Smooth muscle cell (in vitro differentiated cells): ENCODE measurements at regions not wholly inside any gene's neighbourhood (a gene's known extent, or its start where the extent isn't known, plus 50 kb on each side); places are given as distances from the start of the nearest gene placed in this dataset.

Experiments
- DNase-seq: peaks from one replicate; lab custom pipeline; 2025; ENCODE audit not compliant: unreplicated experiment; lab: John Stamatoyannopoulos, UW
- H2AFZ ChIP-seq: fragments of 200-600 bp; sonication (generic); 2 replicates; pipeline ENCODE4 v1.6.0; 2016; ENCODE audit warnings: antibody characterized with exemption, low read depth, mild to moderate bottlenecking
- H3F3A ChIP-seq: fragments of 200-600 bp; sonication (generic); 2 replicates; pipeline ENCODE4 v1.6.0; 2017; ENCODE audit warnings: antibody characterized with exemption, low read depth
- H3K27ac ChIP-seq: fragments of 200-600 bp; sonication (generic); 2 replicates; pipeline ENCODE4 v1.5.1; 2016; ENCODE audit warnings: low read depth, mild to moderate bottlenecking
- H3K27me3 ChIP-seq: fragments of 200-600 bp; sonication (generic); 2 replicates; pipeline ENCODE4 v1.6.1; 2016; ENCODE audit warnings: low read depth, mild to moderate bottlenecking
- H3K36me3 ChIP-seq: fragments of 200-600 bp; sonication (generic); 2 replicates; pipeline ENCODE4 v1.5.1; 2016; ENCODE audit warnings: low read depth
- H3K4me1 ChIP-seq: fragments of 200-600 bp; sonication (generic); 2 replicates; pipeline ENCODE4 v1.5.1; 2016; ENCODE audit warnings: low read depth
- H3K4me2 ChIP-seq: fragments of 200-600 bp; sonication (generic); 2 replicates; pipeline ENCODE4 v1.6.0; 2016; ENCODE audit warnings: mild to moderate bottlenecking
- H3K4me3 ChIP-seq: fragments of 200-600 bp; sonication (generic); 2 replicates; pipeline ENCODE4 v1.5.1; 2016; ENCODE audit warnings: mild to moderate bottlenecking
- H3K79me2 ChIP-seq: fragments of 200-600 bp; sonication (generic); 2 replicates; pipeline ENCODE4 v1.6.0; 2016; ENCODE audit warnings: low read depth, mild to moderate bottlenecking
- H3K9ac ChIP-seq: fragments of 200-600 bp; sonication (generic); 2 replicates; pipeline ENCODE4 v1.6.0; 2016; ENCODE audit warnings: low read depth
- H3K9me3 ChIP-seq: fragments of 200-600 bp; sonication (generic); replicated peaks from 2 replicates; pipeline ENCODE4 v1.5.1; 2016; ENCODE audit warnings: low read depth
- H4K20me1 ChIP-seq: fragments of 200-600 bp; sonication (generic); 2 replicates; pipeline ENCODE4 v1.6.0; 2016; ENCODE audit warnings: low read depth
- CTCF ChIP-seq: fragments of 200-600 bp; sonication (generic); IDR thresholded peaks from 2 replicates; pipeline ENCODE4 v1.5.1; 2017; ENCODE audit warnings: borderline replicate concordance, mild to moderate bottlenecking, antibody characterized with exemption; ENCODE audit not compliant: insufficient read depth, poor library complexity, severe bottlenecking
- WGBS: methylation state at CpG from one replicate; pipeline ENCODE4 v1.1.7; 2016; ENCODE audit warnings: low lambda C conversion rate; 5-methylcytosine and 5-hydroxymethylcytosine counted together

GRCh38 chr16:9655051-9655450 is 527.2 kb downstream of the GRIN2A start:
- no peak for DNase-seq
- Histone ChIP-seq H2AFZ (no peak overlapping the region), H3K4me3 (no peak overlapping the region), H3K9ac (no peak overlapping the region), H3K79me2 (no peaks in the 10 kb centered on the region), H3K4me1 (no peaks in the 10 kb centered on the region), H3F3A (no peaks in the 10 kb centered on the region), H3K27ac (no peak overlapping the region), H4K20me1 (no peaks in the 10 kb centered on the region), H3K36me3 (no peaks in the 10 kb centered on the region), H3K9me3 (no peaks in the 10 kb centered on the region), H3K27me3 (no peaks in the 10 kb centered on the region), H3K4me2 (no peak overlapping the region)
- no peak for TF ChIP-seq CTCF
- 81% methylated on average over 5 of the region's 5 CpGs for WGBS

- no peak for TF ChIP-seq CTCF
- H3K79me2 ChIP-seq, result no peaks in the 10 kb centered on the region
- WGBS, result 20% methylated on average over 3 of the region's 3 CpGs
Observed at GRCh38 chr16:9657641-9658040, 524.6 kb downstream of the GRIN2A start.

GRCh38 chr16:9658164-9658563 is 524.1 kb downstream of the GRIN2A start:
- no peak overlapping the region for H3K27ac ChIP-seq
- H4K20me1 ChIP-seq, result no peaks in the 10 kb centered on the region
- no peak for DNase-seq
- H3K9ac ChIP-seq, result no peak overlapping the region
- no peaks in the 10 kb centered on the region for H3K79me2 ChIP-seq
- no peak overlapping the region for H3K4me3 ChIP-seq
- no peak overlapping the region for H2AFZ ChIP-seq
- no peak for TF ChIP-seq CTCF
- no peaks in the 10 kb centered on the region for H3K9me3 ChIP-seq
- peaks cover 3% of the 10 kb centered on the region for H3K27me3 ChIP-seq
- no peaks in the 10 kb centered on the region for H3K4me1 ChIP-seq
- no peaks in the 10 kb centered on the region for H3K36me3 ChIP-seq
- H3F3A ChIP-seq, result no peaks in the 10 kb centered on the region
- H3K4me2 ChIP-seq, result no peak overlapping the region
- WGBS, result 17% methylated on average over 4 of the region's 4 CpGs

More at GRCh38 chr16:9657641-9658040, 524.6 kb downstream of the GRIN2A start:
- no peak overlapping the region for H3K4me3 ChIP-seq
- H3K36me3 ChIP-seq, result no peaks in the 10 kb centered on the region
- H3K4me2 ChIP-seq, result no peak overlapping the region
- H3K4me1 ChIP-seq, result no peaks in the 10 kb centered on the region
- peaks cover 3% of the 10 kb centered on the region for H3K27me3 ChIP-seq
- H3K9me3 ChIP-seq, result no peaks in the 10 kb centered on the region
- no peak overlapping the region for H2AFZ ChIP-seq
- no peak overlapping the region for H3K27ac ChIP-seq
- H3F3A ChIP-seq, result no peaks in the 10 kb centered on the region
- no peak for DNase-seq
- H3K9ac ChIP-seq, result no peak overlapping the region
- H4K20me1 ChIP-seq, result no peaks in the 10 kb centered on the region

GRCh38 chr16:9658586-9658985 is 523.6 kb downstream of the GRIN2A start:
- Histone ChIP-seq H3K79me2 (no peaks in the 10 kb centered on the region), H3K4me3 (no peak overlapping the region), H3K4me2 (no peak overlapping the region), H3K9ac (no peak overlapping the region), H3K4me1 (no peaks in the 10 kb centered on the region), H3F3A (no peaks in the 10 kb centered on the region), H3K36me3 (no peaks in the 10 kb centered on the region), H2AFZ (no peak overlapping the region), H3K9me3 (no peaks in the 10 kb centered on the region), H3K27me3 (peaks cover 3% of the 10 kb centered on the region), H4K20me1 (no peaks in the 10 kb centered on the region), H3K27ac (no peak overlapping the region)
- WGBS, result 88% methylated on average over 5 of the region's 5 CpGs
- no peak for TF ChIP-seq CTCF
- DNase-seq, result no peak
